Neural progenitor cell (in vitro differentiated cells): ENCODE measurements at regions not wholly inside any gene's neighbourhood (a gene's known extent, or its start where the extent isn't known, plus 50 kb on each side); places are given as distances from the start of the nearest gene placed in this dataset.

Source experiments
- DNase-seq: peaks from one replicate; pipeline ENCODE4 v3.0.0-alpha.2; 2016; ENCODE audit warnings: low spot score
- H2AFZ ChIP-seq: fragments of 200-600 bp; sonication (generic); replicated peaks from 2 replicates; pipeline ENCODE4 v1.6.1; 2016; ENCODE audit warnings: antibody characterized with exemption
- H3F3A ChIP-seq: fragments of 200-600 bp; sonication (generic); 2 replicates; pipeline ENCODE4 v1.6.1; 2016; ENCODE audit warnings: antibody characterized with exemption, low read depth
- H3K27ac ChIP-seq: fragments of 200-600 bp; sonication (generic); 2 replicates; pipeline ENCODE4 v1.5.1; 2016; ENCODE audit warnings: mild to moderate bottlenecking
- H3K27me3 ChIP-seq: fragments of 200-600 bp; sonication (generic); 2 replicates; pipeline ENCODE4 v1.6.1; 2016; ENCODE audit warnings: mild to moderate bottlenecking, moderate library complexity
- H3K36me3 ChIP-seq: fragments of 200-600 bp; sonication (generic); 2 replicates; pipeline ENCODE4 v1.5.1; 2016
- H3K4me1 ChIP-seq: fragments of 200-600 bp; sonication (generic); 2 replicates; pipeline ENCODE4 v1.6.1; 2016; ENCODE audit warnings: mixed run types
- H3K4me2 ChIP-seq: fragments of 200-600 bp; sonication (generic); 2 replicates; pipeline ENCODE4 v1.6.1; 2016
- H3K4me3 ChIP-seq: fragments of 200-600 bp; sonication (generic); 2 replicates; pipeline ENCODE4 v1.5.1; 2016
- H3K79me2 ChIP-seq: fragments of 200-600 bp; sonication (generic); 2 replicates; pipeline ENCODE4 v1.6.1; 2016; ENCODE audit warnings: low read depth
- H3K9ac ChIP-seq: fragments of 200-600 bp; sonication (generic); 2 replicates; pipeline ENCODE4 v1.6.1; 2016
- H3K9me3 ChIP-seq: fragments of 200-600 bp; sonication (generic); 2 replicates; pipeline ENCODE4 v1.5.1; 2016; ENCODE audit warnings: low read depth
- H4K20me1 ChIP-seq: fragments of 200-600 bp; sonication (generic); 2 replicates; pipeline ENCODE4 v1.6.1; 2016; ENCODE audit warnings: low read depth
- H3K27ac Mint-ChIP-seq: 3 replicates; pipeline ENCODE4 v1.8.0; 2021; ENCODE audit warnings: mixed read lengths
- H3K27me3 Mint-ChIP-seq: 2 replicates; pipeline ENCODE4 v1.8.0; 2022; ENCODE audit warnings: low read depth, mild to moderate bottlenecking, inconsistent platforms, moderate library complexity, mixed read lengths; ENCODE audit not compliant: insufficient read depth
- H3K36me3 Mint-ChIP-seq: 3 replicates; pipeline ENCODE4 v1.8.0; 2021; ENCODE audit warnings: mixed read lengths
- H3K4me1 Mint-ChIP-seq: 3 replicates; pipeline ENCODE4 v1.8.0; 2021; ENCODE audit warnings: mixed read lengths
- H3K4me3 Mint-ChIP-seq: 3 replicates; pipeline ENCODE4 v1.8.0; 2021; ENCODE audit warnings: mild to moderate bottlenecking, moderate library complexity, mixed read lengths
- H3K9me3 Mint-ChIP-seq: 3 replicates; pipeline ENCODE4 v1.8.0; 2020; ENCODE audit warnings: mixed read lengths
- CTCF ChIP-seq: fragments of 200-600 bp; sonication (generic); IDR thresholded peaks from 2 replicates; pipeline ENCODE4 v1.5.1; 2017; ENCODE audit warnings: antibody characterized with exemption, mild to moderate bottlenecking
- EZH2 ChIP-seq: fragments of 200-600 bp; sonication (generic); IDR thresholded peaks from 2 replicates; pipeline ENCODE4 v1.6.1; 2017; ENCODE audit warnings: antibody characterized with exemption, mild to moderate bottlenecking, moderate library complexity
- EZH2phosphoT487 ChIP-seq: fragments of 200-600 bp; sonication (generic); IDR thresholded peaks from 2 replicates; pipeline ENCODE4 v1.6.1; 2017; ENCODE audit warnings: antibody characterized with exemption

GRCh38 chr3:146912241-146913015 lies 307.3 kb upstream of the PLSCR5 start:
- no peak overlapping the region for H3K9ac ChIP-seq
- H3K27ac ChIP-seq, result no peak overlapping the region
- no peaks in the 10 kb centered on the region for H3K36me3 Mint-ChIP-seq
- no peak overlapping the region for H3K4me3 ChIP-seq
- no peaks in the 10 kb centered on the region for H4K20me1 ChIP-seq
- H3K27me3 Mint-ChIP-seq, result no peaks in the 10 kb centered on the region
- peaks cover 7% of the 10 kb centered on the region for H3K4me1 Mint-ChIP-seq
- no peak overlapping the region for H3K27ac Mint-ChIP-seq
- no peaks in the 10 kb centered on the region for H3K9me3 ChIP-seq
- no peaks in the 10 kb centered on the region for H3K27me3 ChIP-seq
- no peaks in the 10 kb centered on the region for H3F3A ChIP-seq
- no peak overlapping the region for H3K4me3 Mint-ChIP-seq
- no peaks in the 10 kb centered on the region for H3K4me1 ChIP-seq
- no peak overlapping the region for H3K4me2 ChIP-seq
- H2AFZ ChIP-seq, result no peak overlapping the region
- H3K36me3 ChIP-seq, result no peaks in the 10 kb centered on the region
- H3K79me2 ChIP-seq, result no peaks in the 10 kb centered on the region
- TF ChIP-seq CTCF, result no peak
- TF ChIP-seq EZH2, result no peak
- no peak for TF ChIP-seq EZH2phosphoT487
- DNase-seq, result no peak
- no peaks in the 10 kb centered on the region for H3K9me3 Mint-ChIP-seq

- H3K4me2 ChIP-seq, result no peak overlapping the region
- H3K9ac ChIP-seq, result no peak overlapping the region
- no peaks in the 10 kb centered on the region for H3K4me1 ChIP-seq
- Mint-ChIP-seq H3K4me3 (no peak overlapping the region), H3K27ac (no peak overlapping the region), H3K36me3 (no peaks in the 10 kb centered on the region), H3K27me3 (no peaks in the 10 kb centered on the region), H3K9me3 (no peaks in the 10 kb centered on the region), H3K4me1 (no peaks in the 10 kb centered on the region)
- no peak overlapping the region for H3K4me3 ChIP-seq
- H4K20me1 ChIP-seq, result no peaks in the 10 kb centered on the region
- TF ChIP-seq CTCF (no peak), EZH2phosphoT487 (no peak)
- no peaks in the 10 kb centered on the region for H3K9me3 ChIP-seq
- H3K79me2 ChIP-seq, result no peaks in the 10 kb centered on the region
- no peak for DNase-seq
- H3K27ac ChIP-seq, result no peak overlapping the region
- H3F3A ChIP-seq, result no peaks in the 10 kb centered on the region
- H3K36me3 ChIP-seq, result no peaks in the 10 kb centered on the region
- no peak overlapping the region for H2AFZ ChIP-seq
- no peaks in the 10 kb centered on the region for H3K27me3 ChIP-seq
These were observed 298.8 kb upstream of the PLSCR5 start for GRCh38 chr3:146903927-146904326.

- Histone ChIP-seq H3F3A (no peaks in the 10 kb centered on the region), H3K4me2 (no peak overlapping the region), H3K9ac (no peak overlapping the region), H3K36me3 (no peaks in the 10 kb centered on the region), H3K4me3 (no peak overlapping the region), H4K20me1 (no peaks in the 10 kb centered on the region), H3K4me1 (no peaks in the 10 kb centered on the region), H3K27ac (no peak overlapping the region), H2AFZ (no peak overlapping the region), H3K79me2 (no peaks in the 10 kb centered on the region), H3K27me3 (no peaks in the 10 kb centered on the region), H3K9me3 (no peaks in the 10 kb centered on the region)
- Mint-ChIP-seq H3K4me3 (no peak overlapping the region), H3K4me1 (no peaks in the 10 kb centered on the region), H3K36me3 (no peaks in the 10 kb centered on the region), H3K27ac (no peak overlapping the region), H3K9me3 (no peaks in the 10 kb centered on the region), H3K27me3 (no peaks in the 10 kb centered on the region)
- no peak for TF ChIP-seq EZH2
- no peak for TF ChIP-seq EZH2phosphoT487
- TF ChIP-seq CTCF, result no peak
- no peak for DNase-seq
These were observed 294.0 kb upstream of the PLSCR5 start for GRCh38 chr3:146899171-146899570.
